Stimulated activated naive B cell treated with anti-CD40 and anti-IgM and Interleukin-4, amounts not matched to agents 10 μg/mL and 1 μg/mL and 100 μg/mL, for 72 hours (primary cell): ENCODE measurements at regions not wholly inside any gene's neighbourhood (a gene's known extent, or its start where the extent isn't known, plus 50 kb on each side); places are given as distances from the start of the nearest gene placed in this dataset.
A peak's percentile ranks its signal among the peaks of the same experiment; 100 is the strongest.
"Not testable (repeated sequence)": the region's sequence is repeated elsewhere in the genome, so short reads cannot be mapped to it uniquely, and the experiment has no call there.

ENCODE experiments used
- ATAC-seq, 2 donors: fragments of 150-1000 bp; cut with Tn5 transposase; replicated peaks; 2 replicates each; pipeline ENCODE4 v1.10.0; 2021; ENCODE audit warnings: moderate library complexity in 1 of 2
- DNase-seq: peaks from one replicate; pipeline ENCODE4 v3.0.0; 2021
- H3K27ac Mint-ChIP-seq: one replicate; pipeline ENCODE4 v1.8.0; 2022; ENCODE audit warnings: mild to moderate bottlenecking, mixed read lengths
- H3K27me3 Mint-ChIP-seq, 2 donors: one replicate each; pipeline ENCODE4 v1.8.0; 2022; ENCODE audit warnings: mixed read lengths in 2 of 2
- H3K36me3 Mint-ChIP-seq, 2 donors: one replicate each; pipeline ENCODE4 v1.8.0; 2022; ENCODE audit warnings: mixed read lengths in 2 of 2, mild to moderate bottlenecking in 1 of 2
- H3K4me1 Mint-ChIP-seq, 2 donors: one replicate each; pipeline ENCODE4 v1.8.0; 2022; ENCODE audit warnings: mixed read lengths in 2 of 2, mild to moderate bottlenecking in 1 of 2
- H3K4me3 Mint-ChIP-seq, 2 donors: one replicate each; pipeline ENCODE4 v1.8.0; 2022; ENCODE audit warnings: mild to moderate bottlenecking in 2 of 2, mixed read lengths in 2 of 2, moderate library complexity in 1 of 2
- H3K9me3 Mint-ChIP-seq, 2 donors: one replicate each; pipeline ENCODE4 v1.8.0; 2022; ENCODE audit warnings: mixed read lengths in 2 of 2, mild to moderate bottlenecking in 1 of 2

- DNase-seq (no peak), ATAC-seq (no peak)
- Mint-ChIP-seq H3K27me3 (peaks cover 0 to 4% of the 10 kb centered on the region in 2 donors), H3K9me3 (peaks cover 0 to 3% of the 10 kb centered on the region in 2 donors), H3K27ac (no peak overlapping the region), H3K36me3 (no peaks in the 10 kb centered on the region), H3K4me3 (no peak overlapping the region), H3K4me1 (no peaks in the 10 kb centered on the region)
Measured at GRCh38 chr6:100084316-100084990, 90.4 kb upstream of the MCHR2 start.

GRCh38 chr6:100078509-100078908 is 84.5 kb upstream of the MCHR2 start:
- Mint-ChIP-seq H3K27ac (no peak overlapping the region), H3K4me3 (no peak overlapping the region), H3K4me1 (no peaks in the 10 kb centered on the region), H3K27me3 (peaks cover 0 to 5% of the 10 kb centered on the region in 2 donors), H3K9me3 (peaks cover 0 to 3% of the 10 kb centered on the region in 2 donors), H3K36me3 (no peaks in the 10 kb centered on the region)
- ATAC-seq, result peak; percentile 29 to 36
- no peak for DNase-seq

- H3K27ac Mint-ChIP-seq, result no peak overlapping the region
- H3K4me3 Mint-ChIP-seq, result no peak overlapping the region
- H3K4me1 Mint-ChIP-seq, result no peaks in the 10 kb centered on the region
- no peak for ATAC-seq
- DNase-seq, result no peak
- peaks cover 0 to 3% of the 10 kb centered on the region in 2 donors for H3K27me3 Mint-ChIP-seq
- H3K36me3 Mint-ChIP-seq, result no peaks in the 10 kb centered on the region
- H3K9me3 Mint-ChIP-seq, result peaks cover 10 to 13% of the 10 kb centered on the region in 2 donors
Measured at GRCh38 chr6:100065348-100065747, 71.3 kb upstream of the MCHR2 start.

GRCh38 chr6:100062621-100063020 is 68.6 kb upstream of the MCHR2 start:
- Mint-ChIP-seq H3K9me3 (peaks cover 5 to 8% of the 10 kb centered on the region in 2 donors), H3K27me3 (peaks cover 0 to 7% of the 10 kb centered on the region in 2 donors), H3K36me3 (no peaks in the 10 kb centered on the region), H3K27ac (no peak overlapping the region), H3K4me3 (no peak overlapping the region), H3K4me1 (no peaks in the 10 kb centered on the region)
- ATAC-seq (no peak), DNase-seq (no peak)

GRCh38 chr6:100057941-100058340 is 63.9 kb upstream of the MCHR2 start:
- peaks cover 12 to 17% of the 10 kb centered on the region in 2 donors for H3K9me3 Mint-ChIP-seq
- DNase-seq (no peak), ATAC-seq (no peak)
- no peak overlapping the region for H3K4me3 Mint-ChIP-seq
- H3K36me3 Mint-ChIP-seq, result no peaks in the 10 kb centered on the region
- no peak overlapping the region for H3K27ac Mint-ChIP-seq
- peaks cover 0 to 7% of the 10 kb centered on the region in 2 donors for H3K27me3 Mint-ChIP-seq
- H3K4me1 Mint-ChIP-seq, result no peaks in the 10 kb centered on the region

GRCh38 chr6:100050550-100050949 is 56.5 kb upstream of the MCHR2 start:
- Mint-ChIP-seq H3K27ac (no peak overlapping the region), H3K4me3 (no peak overlapping the region), H3K36me3 (no peaks in the 10 kb centered on the region), H3K9me3 (peaks cover 5 to 7% of the 10 kb centered on the region in 2 donors), H3K4me1 (no peaks in the 10 kb centered on the region), H3K27me3 (peaks cover 0 to 4% of the 10 kb centered on the region in 2 donors)
- DNase-seq (no peak), ATAC-seq (no peak)

GRCh38 chr6:100043961-100044360 is 49.9 kb upstream of the MCHR2 start:
- not testable (repeated sequence) for H3K4me3 Mint-ChIP-seq, ATAC-seq, DNase-seq, H3K4me1 Mint-ChIP-seq, H3K27ac Mint-ChIP-seq, H3K27me3 Mint-ChIP-seq, H3K36me3 Mint-ChIP-seq
- H3K9me3 Mint-ChIP-seq, result peaks cover 6 to 11% of the 10 kb centered on the region in 2 donors
